ENCODE measurements at regions not wholly inside any gene's neighbourhood (a gene's known extent, or its start where the extent isn't known, plus 50 kb on each side); places are given as distances from the start of the nearest gene placed in this dataset.
"Not testable (repeated sequence)": the region's sequence is repeated elsewhere in the genome, so short reads cannot be mapped to it uniquely, and the experiment has no call there.

- no peak for TF ChIP-seq CTCF (IDR thresholded peaks at IDR 0.05)
- no peak for TF ChIP-seq POLR2AphosphoS5 (IDR thresholded peaks at IDR 0.05)
- no peak for TF ChIP-seq POLR2A (IDR thresholded peaks at IDR 0.05)
- Histone ChIP-seq H3K9me3 (peaks cover 5 to 8% of the 10 kb centered on the region in 2 donors), H3K27ac (no peak overlapping the region), H3K27me3 (no peaks in the 10 kb centered on the region), H3K4me3 (no peak overlapping the region), H3K4me1 (no peaks in the 10 kb centered on the region), H3K36me3 (no peaks in the 10 kb centered on the region)
- DNase-seq (ENCODE audit: low spot score in 2 of 2): no peak
- intact Hi-C loops (cut with DNase I; ENCODE audit: low total_unique reads): no loop called here
These were observed 156.3 kb downstream of the MTHFS start for GRCh38 chr15:79740561-79740960.

GRCh38 chr15:79743032-79743431 lies 153.8 kb downstream of the MTHFS start:
- Histone ChIP-seq H3K27ac (no peak overlapping the region), H3K27me3 (no peaks in the 10 kb centered on the region), H3K4me1 (no peaks in the 10 kb centered on the region), H3K4me3 (no peak overlapping the region), H3K36me3 (no peaks in the 10 kb centered on the region), H3K9me3 (peaks cover 0 to 5% of the 10 kb centered on the region in 2 donors)
- DNase-seq (ENCODE audit: low spot score in 2 of 2): no peak
- intact Hi-C loops (cut with DNase I; ENCODE audit: low total_unique reads): no loop called here
- no peak for TF ChIP-seq POLR2AphosphoS5 (IDR thresholded peaks at IDR 0.05)
- no peak for TF ChIP-seq CTCF (IDR thresholded peaks at IDR 0.05)
- TF ChIP-seq POLR2A (IDR thresholded peaks at IDR 0.05): no peak

GRCh38 chr15:79744485-79744884 lies 152.3 kb downstream of the MTHFS start:
- H3K4me1 ChIP-seq; H3K27me3 ChIP-seq; H3K9me3 ChIP-seq; H3K27ac ChIP-seq; H3K4me3 ChIP-seq; DNase-seq (ENCODE audit: low spot score in 2 of 2); H3K36me3 ChIP-seq; intact Hi-C loops (cut with DNase I; ENCODE audit: low total_unique reads): not testable (repeated sequence)

- Histone ChIP-seq H3K9me3 (peaks cover 3 to 6% of the 10 kb centered on the region in 2 donors), H3K27ac (no peak overlapping the region), H3K4me3 (no peak overlapping the region), H3K27me3 (no peaks in the 10 kb centered on the region), H3K4me1 (no peaks in the 10 kb centered on the region), H3K36me3 (no peaks in the 10 kb centered on the region)
- no peak for DNase-seq (ENCODE audit: low spot score in 2 of 2)
- intact Hi-C loops (cut with DNase I; ENCODE audit: low total_unique reads): no loop called here
- TF ChIP-seq CTCF (IDR thresholded peaks at IDR 0.05) (no peak), POLR2AphosphoS5 (IDR thresholded peaks at IDR 0.05) (no peak), POLR2A (IDR thresholded peaks at IDR 0.05) (no peak)
These were observed 140.4 kb downstream of the MTHFS start for GRCh38 chr15:79756365-79756764.

- intact Hi-C loops (cut with DNase I; ENCODE audit: low total_unique reads): no loop called here
- Histone ChIP-seq H3K4me3 (no peak overlapping the region), H3K36me3 (no peaks in the 10 kb centered on the region), H3K27me3 (no peaks in the 10 kb centered on the region), H3K9me3 (peaks cover 0 to 18% of the 10 kb centered on the region in 2 donors), H3K4me1 (no peaks in the 10 kb centered on the region), H3K27ac (no peak overlapping the region)
- TF ChIP-seq POLR2A (IDR thresholded peaks at IDR 0.05) (no peak), CTCF (IDR thresholded peaks at IDR 0.05) (no peak), POLR2AphosphoS5 (IDR thresholded peaks at IDR 0.05) (no peak)
- no peak for DNase-seq (ENCODE audit: low spot score in 2 of 2)
These were observed 131.7 kb downstream of the MTHFS start for GRCh38 chr15:79765081-79765480.

GRCh38 chr15:79769069-79769481 lies 127.7 kb downstream of the MTHFS start:
- H3K27ac ChIP-seq: no peak overlapping the region
- H3K4me1 ChIP-seq: no peaks in the 10 kb centered on the region
- H3K4me3 ChIP-seq: no peak overlapping the region
- TF ChIP-seq POLR2A (IDR thresholded peaks at IDR 0.05) (no peak), CTCF (IDR thresholded peaks at IDR 0.05) (peak in 2 of 3 donors; percentile 12), POLR2AphosphoS5 (IDR thresholded peaks at IDR 0.05) (peak in 1 of 3 donors; percentile 12)
- no peaks in the 10 kb centered on the region for H3K27me3 ChIP-seq
- intact Hi-C loops (cut with DNase I; ENCODE audit: low total_unique reads): no loop called here
- H3K36me3 ChIP-seq: no peaks in the 10 kb centered on the region
- no peaks in the 10 kb centered on the region for H3K9me3 ChIP-seq
- peak in 1 of 2 donors; percentile 21 for DNase-seq (ENCODE audit: low spot score in 2 of 2)
